ENCODE measurements at regions not wholly inside any gene's neighbourhood (a gene's known extent, or its start where the extent isn't known, plus 50 kb on each side); places are given as distances from the start of the nearest gene placed in this dataset.

DNA sequence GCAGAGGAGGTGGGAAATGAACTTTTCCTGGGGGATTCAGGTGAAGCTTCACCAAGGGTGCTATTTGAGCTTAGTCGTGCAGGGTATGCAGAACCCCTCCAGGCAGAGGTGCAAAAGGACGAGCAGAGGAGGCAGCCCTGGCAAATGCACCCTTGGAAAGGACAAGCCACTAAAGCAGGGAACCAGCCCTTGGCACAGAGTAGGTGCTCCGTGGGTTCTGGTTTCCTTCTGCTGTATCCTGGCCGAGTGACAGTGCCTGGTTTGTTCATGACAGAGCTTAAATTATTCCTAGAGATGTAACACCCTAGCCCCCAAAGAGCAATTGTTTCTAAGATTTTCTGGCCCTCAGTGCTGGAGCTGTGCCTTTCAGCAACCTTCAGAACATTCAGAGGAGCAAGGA, 73.4 kb upstream of the SYT6 start:
- H3K4me1 Mint-ChIP-seq (ENCODE audit: low read depth in 2 of 2) = peaks cover 0 to 2% of the 10 kb centered on the region in 2 donors
- DNase-seq = no peak
- no peak overlapping the region for H3K4me3 Mint-ChIP-seq
- H3K27me3 Mint-ChIP-seq = peaks cover 0 to 24% of the 10 kb centered on the region in 2 donors
- H3K27ac Mint-ChIP-seq = no peak overlapping the region
- ATAC-seq (replicated peaks) = no peak
- H3K9me3 Mint-ChIP-seq = no peaks in the 10 kb centered on the region
- H3K36me3 Mint-ChIP-seq (ENCODE audit: insufficient read depth) = no peaks in the 10 kb centered on the region

DNA sequence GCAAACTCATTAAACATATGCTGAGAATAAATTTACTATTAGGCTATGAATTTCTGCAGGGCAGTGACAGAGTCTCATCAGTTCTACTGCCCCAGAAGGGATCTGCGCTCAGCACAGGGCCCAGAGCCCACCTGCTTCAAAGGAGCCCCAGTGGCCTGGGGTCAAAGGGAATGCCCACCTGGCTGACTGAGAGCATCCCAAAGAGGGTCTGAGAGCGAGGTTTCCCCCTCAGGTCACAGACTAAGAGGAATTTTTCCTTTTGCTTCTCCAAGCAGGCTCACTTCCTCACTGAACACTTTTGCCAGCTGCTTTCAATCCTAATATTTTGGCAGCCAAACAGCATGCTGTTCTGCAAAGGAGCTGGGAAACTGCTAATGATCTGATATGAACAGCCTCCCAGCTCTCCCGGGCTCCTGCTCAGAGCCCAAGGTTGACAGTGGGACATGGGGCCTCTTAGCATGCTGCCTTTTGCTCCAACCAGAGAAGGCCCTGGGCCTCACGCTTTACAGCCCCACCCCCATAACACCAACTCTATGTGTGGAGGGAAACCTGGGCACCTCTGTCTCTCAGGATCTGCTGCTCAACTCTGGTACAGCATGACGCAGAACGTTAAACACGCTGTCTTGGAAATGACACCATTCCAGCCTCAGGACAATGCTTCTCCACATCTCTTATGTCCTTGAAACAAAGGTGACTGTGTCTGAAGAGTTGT, 70.7 kb upstream of the SYT6 start:
- no peaks in the 10 kb centered on the region for H3K36me3 Mint-ChIP-seq (ENCODE audit: insufficient read depth)
- DNase-seq = no peak
- H3K4me3 Mint-ChIP-seq = no peak overlapping the region
- H3K9me3 Mint-ChIP-seq = no peaks in the 10 kb centered on the region
- ATAC-seq (replicated peaks) = no peak
- no peaks in the 10 kb centered on the region for H3K4me1 Mint-ChIP-seq (ENCODE audit: low read depth in 2 of 2)
- peaks cover 0 to 14% of the 10 kb centered on the region in 2 donors for H3K27me3 Mint-ChIP-seq
- no peak overlapping the region for H3K27ac Mint-ChIP-seq

- H3K36me3 Mint-ChIP-seq (ENCODE audit: insufficient read depth) = no peaks in the 10 kb centered on the region
- peaks cover 7% of the 10 kb centered on the region in 2 donors for H3K4me1 Mint-ChIP-seq (ENCODE audit: low read depth in 2 of 2)
- no peak for ATAC-seq (replicated peaks)
- peaks cover 0 to 12% of the 10 kb centered on the region in 2 donors for H3K27me3 Mint-ChIP-seq
- H3K27ac Mint-ChIP-seq = no peak overlapping the region
- no peak overlapping the region for H3K4me3 Mint-ChIP-seq
- H3K9me3 Mint-ChIP-seq = no peaks in the 10 kb centered on the region
- no peak for DNase-seq
Observed at GRCh38 chr1:114222920-114223319, 69.3 kb upstream of the SYT6 start.

GRCh38 chr1:114219172-114219868, 65.7 kb upstream of the SYT6 start:
- Mint-ChIP-seq H3K27ac (no peak overlapping the region), H3K36me3 (ENCODE audit: insufficient read depth) (no peaks in the 10 kb centered on the region), H3K9me3 (no peaks in the 10 kb centered on the region), H3K4me1 (ENCODE audit: low read depth in 2 of 2) (peaks cover 7% of the 10 kb centered on the region in 2 donors), H3K4me3 (no peak overlapping the region), H3K27me3 (no peaks in the 10 kb centered on the region)
- DNase-seq = no peak
- ATAC-seq (replicated peaks) = no peak

- Mint-ChIP-seq H3K4me3 (no peak overlapping the region), H3K9me3 (no peaks in the 10 kb centered on the region), H3K4me1 (ENCODE audit: low read depth in 2 of 2) (peaks cover 7% of the 10 kb centered on the region in 2 donors), H3K27ac (no peak overlapping the region), H3K36me3 (ENCODE audit: insufficient read depth) (no peaks in the 10 kb centered on the region), H3K27me3 (peaks cover 0 to under 1% of the 10 kb centered on the region in 2 donors)
- ATAC-seq (replicated peaks) = no peak
- no peak for DNase-seq
Observed at GRCh38 chr1:114218361-114219171, 64.9 kb upstream of the SYT6 start.

GRCh38 chr1:114216431-114217173, 62.9 kb upstream of the SYT6 start:
- no peak for DNase-seq
- H3K27me3 Mint-ChIP-seq = peaks cover 0 to 11% of the 10 kb centered on the region in 2 donors
- no peak for ATAC-seq (replicated peaks)
- no peak overlapping the region for H3K27ac Mint-ChIP-seq
- no peaks in the 10 kb centered on the region for H3K36me3 Mint-ChIP-seq (ENCODE audit: insufficient read depth)
- no peak overlapping the region for H3K4me3 Mint-ChIP-seq
- no peaks in the 10 kb centered on the region for H3K9me3 Mint-ChIP-seq
- H3K4me1 Mint-ChIP-seq (ENCODE audit: low read depth in 2 of 2) = peaks cover 7% of the 10 kb centered on the region in 2 donors

DNA sequence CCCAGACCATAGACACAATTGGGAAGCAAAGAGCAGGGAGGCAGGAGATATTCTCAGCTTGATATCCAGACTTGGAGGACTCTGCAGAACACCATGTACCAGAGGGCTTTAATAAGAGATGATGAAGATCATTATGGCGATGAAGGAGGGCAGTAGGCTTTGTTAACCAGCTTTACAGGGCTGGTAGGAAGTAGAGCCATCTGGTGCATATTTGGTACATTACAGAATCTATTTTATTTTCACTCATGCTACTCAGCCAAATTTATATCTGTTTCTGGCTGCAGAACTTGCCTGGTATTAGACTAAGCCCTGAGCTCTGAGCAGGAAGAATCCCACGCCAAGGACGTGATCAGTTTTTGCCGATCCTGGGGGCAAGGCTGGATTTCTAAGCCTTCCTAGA, 61.8 kb upstream of the SYT6 start:
- DNase-seq (no peak), ATAC-seq (replicated peaks) (no peak)
- Mint-ChIP-seq H3K4me1 (ENCODE audit: low read depth in 2 of 2) (peaks cover 7% of the 10 kb centered on the region in 2 donors), H3K4me3 (no peak overlapping the region), H3K36me3 (ENCODE audit: insufficient read depth) (no peaks in the 10 kb centered on the region), H3K27ac (no peak overlapping the region), H3K9me3 (no peaks in the 10 kb centered on the region), H3K27me3 (peaks cover 4 to 11% of the 10 kb centered on the region in 2 donors)

GRCh38 chr1:114214016-114214415, 60.3 kb upstream of the SYT6 start:
- peaks cover 5 to 6% of the 10 kb centered on the region in 2 donors for H3K4me1 Mint-ChIP-seq (ENCODE audit: low read depth in 2 of 2)
- ATAC-seq (replicated peaks) = no peak
- H3K36me3 Mint-ChIP-seq (ENCODE audit: insufficient read depth) = no peaks in the 10 kb centered on the region

GRCh38 chr1:114209971-114210370, 56.3 kb upstream of the SYT6 start:
- ATAC-seq (replicated peaks) (no peak), DNase-seq (no peak)
- H3K9me3 Mint-ChIP-seq = no peaks in the 10 kb centered on the region
- H3K36me3 Mint-ChIP-seq (ENCODE audit: insufficient read depth) = no peaks in the 10 kb centered on the region
- H3K27ac Mint-ChIP-seq = no peak overlapping the region
- peaks cover 47 to 65% of the 10 kb centered on the region in 2 donors for H3K27me3 Mint-ChIP-seq
- H3K4me1 Mint-ChIP-seq (ENCODE audit: low read depth in 2 of 2) = peaks cover 19 to 25% of the 10 kb centered on the region in 2 donors
- no peak overlapping the region for H3K4me3 Mint-ChIP-seq

More at GRCh38 chr1:114214016-114214415, 60.3 kb upstream of the SYT6 start:
- Mint-ChIP-seq H3K4me3 (no peak overlapping the region), H3K27ac (no peak overlapping the region), H3K9me3 (no peaks in the 10 kb centered on the region), H3K27me3 (peaks cover 14 to 25% of the 10 kb centered on the region in 2 donors)
- DNase-seq = no peak

DNA sequence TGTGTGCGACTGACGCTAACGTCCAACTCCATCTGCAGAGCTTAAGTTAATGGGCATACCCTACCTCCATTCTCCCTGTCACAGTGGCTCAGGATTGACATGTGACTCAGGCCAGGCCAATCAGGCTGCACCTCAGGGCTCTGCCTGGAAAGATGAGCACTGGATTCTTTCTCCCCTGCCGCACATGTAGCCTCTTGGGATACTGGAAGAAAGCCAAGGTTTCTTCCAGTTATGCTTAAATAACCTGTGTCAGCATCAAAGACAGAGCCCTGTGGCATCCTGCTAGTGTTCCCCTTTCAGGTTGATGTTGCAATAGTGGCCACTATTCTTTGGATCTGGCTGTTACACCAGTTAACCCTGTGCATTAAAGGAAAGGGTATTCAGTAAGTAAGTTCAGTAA, 55.0 kb upstream of the SYT6 start:
- H3K27me3 Mint-ChIP-seq = peaks cover 52 to 78% of the 10 kb centered on the region in 2 donors
- no peaks in the 10 kb centered on the region for H3K9me3 Mint-ChIP-seq
- no peak overlapping the region for H3K27ac Mint-ChIP-seq
- H3K4me3 Mint-ChIP-seq = no peak overlapping the region
- ATAC-seq (replicated peaks) = no peak
- H3K4me1 Mint-ChIP-seq (ENCODE audit: low read depth in 2 of 2) = peaks cover 19 to 25% of the 10 kb centered on the region in 2 donors
- no peaks in the 10 kb centered on the region for H3K36me3 Mint-ChIP-seq (ENCODE audit: insufficient read depth)
- no peak for DNase-seq

GRCh38 chr1:114208106-114208505, 54.4 kb upstream of the SYT6 start:
- Mint-ChIP-seq H3K4me1 (ENCODE audit: low read depth in 2 of 2) (peaks cover 19 to 25% of the 10 kb centered on the region in 2 donors), H3K4me3 (no peak overlapping the region), H3K36me3 (ENCODE audit: insufficient read depth) (no peaks in the 10 kb centered on the region), H3K27ac (no peak overlapping the region), H3K27me3 (peaks cover 55 to 76% of the 10 kb centered on the region in 2 donors), H3K9me3 (no peaks in the 10 kb centered on the region)
- ATAC-seq (replicated peaks) = no peak
- DNase-seq = no peak

DNA sequence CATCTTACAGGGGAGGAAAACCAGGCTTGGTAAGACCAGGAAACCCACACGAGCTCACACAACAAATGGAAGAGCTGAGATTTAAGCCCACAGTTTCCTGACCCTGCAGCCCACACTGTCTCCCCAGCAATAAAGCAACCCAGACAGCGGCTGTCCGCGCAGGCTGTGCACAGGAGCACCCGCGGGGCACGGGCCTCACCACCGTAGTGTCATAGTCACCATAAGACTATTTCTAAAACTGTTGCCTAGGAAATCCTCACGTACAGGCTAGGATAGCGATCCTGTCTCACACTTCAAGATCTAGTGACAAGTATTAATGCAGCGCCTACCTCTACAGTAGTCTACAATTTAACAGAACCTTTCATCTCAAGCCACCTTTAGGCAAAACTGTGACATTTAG, 54.0 kb upstream of the SYT6 start:
- DNase-seq (peak in 2 of 3 experiments; percentile 2 to 7), ATAC-seq (replicated peaks) (peak; percentile 71)
- Mint-ChIP-seq H3K9me3 (no peaks in the 10 kb centered on the region), H3K4me3 (no peak overlapping the region), H3K36me3 (ENCODE audit: insufficient read depth) (no peaks in the 10 kb centered on the region), H3K27me3 (peaks cover 59 to 75% of the 10 kb centered on the region in 2 donors), H3K27ac (no peak overlapping the region), H3K4me1 (ENCODE audit: low read depth in 2 of 2) (peaks cover 19 to 25% of the 10 kb centered on the region in 2 donors)

GRCh38 chr1:114206392-114206791, 52.7 kb upstream of the SYT6 start:
- Mint-ChIP-seq H3K27ac (no peak overlapping the region), H3K9me3 (no peaks in the 10 kb centered on the region), H3K27me3 (peaks cover 67 to 81% of the 10 kb centered on the region in 2 donors), H3K4me3 (no peak overlapping the region), H3K4me1 (ENCODE audit: low read depth in 2 of 2) (peaks cover 19 to 25% of the 10 kb centered on the region in 2 donors), H3K36me3 (ENCODE audit: insufficient read depth) (no peaks in the 10 kb centered on the region)
- no peak for DNase-seq
- ATAC-seq (replicated peaks) = no peak
